Adrenal gland (tissue), 9 donors: ENCODE measurements at regions not wholly inside any gene's neighbourhood (a gene's known extent, or its start where the extent isn't known, plus 50 kb on each side); places are given as distances from the start of the nearest gene placed in this dataset.

Experiments used
- DNase-seq, 7 donors: peaks; one replicate each; pipeline ENCODE4 v3.0.0-alpha.2; 2019 to 2020
- H3K27ac ChIP-seq, 5 donors: fragments of 200-600 bp; sonication (generic) in 4 of 5; 1 replicate in 3 of 5; 2 replicates in 2 of 5; pipeline versions ENCODE4 v1.5.1 to v1.8.0; 2016 to 2020; ENCODE audit warnings: mild to moderate bottlenecking in 1 of 5
- H3K27me3 ChIP-seq: fragments of 200-600 bp; 2 replicates; pipeline ENCODE4 v1.8.0; 2021
- H3K36me3 ChIP-seq, 2 donors: fragments of 200-600 bp; replicated peaks in 1 of 2; 1 replicate in 1 of 2; 2 replicates in 1 of 2; pipeline versions ENCODE4 v1.5.1 to v1.8.0; 2018 to 2022
- H3K4me1 ChIP-seq, 2 donors: fragments of 200-600 bp; replicated peaks in 1 of 2; 1 replicate in 1 of 2; 2 replicates in 1 of 2; pipeline versions ENCODE4 v1.5.1 to v1.8.0; 2018 to 2021
- H3K4me3 ChIP-seq, 4 donors: fragments of 200-600 bp; sonication (generic) in 3 of 4; one replicate each; pipeline ENCODE4 v1.5.1; 2016 to 2018
- H3K9me3 ChIP-seq, 3 donors: fragments of 200-600 bp; sonication (generic) in 1 of 3; replicated peaks in 1 of 3; 1 replicate in 2 of 3; 2 replicates in 1 of 3; pipeline versions ENCODE4 v1.5.1 to v1.8.0; 2016 to 2021
- POLR2A ChIP-seq, 2 donors: fragments of 450-650 bp; IDR thresholded peaks; one replicate each; pipeline ENCODE4 v1.6.1; 2017; ENCODE audit warnings: antibody characterized with exemption in 2 of 2, mild to moderate bottlenecking in 2 of 2, moderate library complexity in 1 of 2
- WGBS, 4 donors: extraction: QIAGEN DNeasy Blood & Tissue Kit in 2 of 4; methylation state at CpG; one replicate each; pipeline versions ENCODE4 v1.1.5 to v1.1.7; 2013 to 2017; 5-methylcytosine and 5-hydroxymethylcytosine counted together
- intact Hi-C, 2 donors: fragments of 100-400 bp; cut with DNase I; formaldehyde crosslinking; loops; one replicate each; pipeline versions ENCODE4 v1.14.1 to v1.15.0; 2022 to 2023
- TF ChIP-seq, protein P1 (sequence below), 6 experiments: fragments of 450-650 bp in 4 of 6; fragments of 200-600 bp in 2 of 6; sonication (generic) in 1 of 6; IDR thresholded peaks; 1 replicate in 5 of 6; 2 replicates in 1 of 6; pipeline versions ENCODE4 v1.5.1 to v1.8.0; 2016 to 2021; ENCODE audit warnings: antibody characterized with exemption in 6 of 6, mild to moderate bottlenecking in 2 of 6, moderate library complexity in 1 of 6
- donor health status: healthy with polysubstance abuse.
- donor health status: Bipolar disorder and iron deficiency.
- donor health status: DM: yes; HTN: yes; CAD: no.
- donor health status: DM: no; HTN: no; CAD: no.
- donor health status: DM: no; HTN: no; CAD: no.

- no peak for DNase-seq
- H3K36me3 ChIP-seq, result no peaks in the 10 kb centered on the region
- H3K4me1 ChIP-seq, result no peaks in the 10 kb centered on the region
- H3K27me3 ChIP-seq, result no peaks in the 10 kb centered on the region
- TF ChIP-seq, protein P1, sequence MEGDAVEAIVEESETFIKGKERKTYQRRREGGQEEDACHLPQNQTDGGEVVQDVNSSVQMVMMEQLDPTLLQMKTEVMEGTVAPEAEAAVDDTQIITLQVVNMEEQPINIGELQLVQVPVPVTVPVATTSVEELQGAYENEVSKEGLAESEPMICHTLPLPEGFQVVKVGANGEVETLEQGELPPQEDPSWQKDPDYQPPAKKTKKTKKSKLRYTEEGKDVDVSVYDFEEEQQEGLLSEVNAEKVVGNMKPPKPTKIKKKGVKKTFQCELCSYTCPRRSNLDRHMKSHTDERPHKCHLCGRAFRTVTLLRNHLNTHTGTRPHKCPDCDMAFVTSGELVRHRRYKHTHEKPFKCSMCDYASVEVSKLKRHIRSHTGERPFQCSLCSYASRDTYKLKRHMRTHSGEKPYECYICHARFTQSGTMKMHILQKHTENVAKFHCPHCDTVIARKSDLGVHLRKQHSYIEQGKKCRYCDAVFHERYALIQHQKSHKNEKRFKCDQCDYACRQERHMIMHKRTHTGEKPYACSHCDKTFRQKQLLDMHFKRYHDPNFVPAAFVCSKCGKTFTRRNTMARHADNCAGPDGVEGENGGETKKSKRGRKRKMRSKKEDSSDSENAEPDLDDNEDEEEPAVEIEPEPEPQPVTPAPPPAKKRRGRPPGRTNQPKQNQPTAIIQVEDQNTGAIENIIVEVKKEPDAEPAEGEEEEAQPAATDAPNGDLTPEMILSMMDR (IDR thresholded peaks at IDR 0.05), result no peak
- TF ChIP-seq POLR2A (IDR thresholded peaks at IDR 0.05), result no peak
- 38 to 46% (median 42%) methylated on average over 3 of the region's 3 CpGs for whole genome bisulfite sequencing, 4 donors
- H3K27ac ChIP-seq, result no peak overlapping the region
- no peak overlapping the region for H3K4me3 ChIP-seq
- H3K9me3 ChIP-seq, result no peaks in the 10 kb centered on the region
- intact Hi-C loops, result no loop called here
These were observed 153.8 kb upstream of the NR3C1 start for GRCh38 chr5:143557061-143557818.

- Histone ChIP-seq H3K36me3 (no peaks in the 10 kb centered on the region), H3K27ac (no peak overlapping the region), H3K4me1 (no peaks in the 10 kb centered on the region), H3K9me3 (no peaks in the 10 kb centered on the region), H3K27me3 (no peaks in the 10 kb centered on the region), H3K4me3 (no peak overlapping the region)
- 62 to 70% (median 64%) methylated on average over 4 of the region's 4 CpGs for WGBS, 4 donors
- TF ChIP-seq, protein P1 (IDR thresholded peaks at IDR 0.05), result no peak
- TF ChIP-seq POLR2A (IDR thresholded peaks at IDR 0.05), result no peak
- DNase-seq, result no peak
- intact Hi-C loops, result no loop called here
These were observed 151.5 kb upstream of the NR3C1 start for GRCh38 chr5:143554918-143555477.

DNA sequence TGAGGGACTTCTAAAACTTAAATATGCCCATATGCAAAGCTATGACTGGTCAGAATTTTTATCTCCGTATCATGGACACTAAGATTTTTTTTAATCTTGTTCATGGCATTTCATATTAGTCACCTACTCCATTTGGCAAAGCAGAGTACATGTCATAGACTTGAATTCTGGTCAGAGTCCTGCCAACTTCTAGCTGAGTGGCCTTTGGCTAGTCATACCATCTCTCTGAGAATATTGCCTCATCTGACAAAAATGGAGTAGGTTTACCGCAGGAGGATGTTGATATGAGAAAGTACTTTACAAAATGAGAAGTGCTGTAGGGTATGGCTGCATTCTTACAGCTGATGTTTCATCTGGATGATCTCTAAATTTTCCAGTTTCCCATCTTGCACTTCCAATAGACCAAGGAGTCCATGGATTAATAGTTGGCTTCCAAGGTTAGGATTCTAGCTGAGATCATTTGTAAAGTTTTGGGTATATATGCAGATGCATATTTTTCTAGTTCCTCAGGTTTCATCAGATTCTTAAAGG lies 150.8 kb upstream of the NR3C1 start:
- Histone ChIP-seq H3K27me3 (no peaks in the 10 kb centered on the region), H3K36me3 (no peaks in the 10 kb centered on the region), H3K9me3 (no peaks in the 10 kb centered on the region), H3K4me1 (no peaks in the 10 kb centered on the region), H3K4me3 (no peak overlapping the region), H3K27ac (peak overlapping the region in 1 of 5 donors; percentile 12)
- DNase-seq, result peak in 5 of 7 donors; percentile 24 to 54 (median 34)
- 40 to 60% (median 46%) methylated on average over 2 of the region's 2 CpGs for WGBS, 4 donors
- no peak for TF ChIP-seq POLR2A (IDR thresholded peaks at IDR 0.05)
- TF ChIP-seq, protein P1 (IDR thresholded peaks at IDR 0.05), result no peak
- intact Hi-C loops, result no loop called here

- WGBS, 4 donors, result 71 to 92% (median 85%) methylated on average over 1 of the region's 1 CpG
- H3K27ac ChIP-seq, result no peak overlapping the region
- no peaks in the 10 kb centered on the region for H3K9me3 ChIP-seq
- no peaks in the 10 kb centered on the region for H3K27me3 ChIP-seq
- H3K36me3 ChIP-seq, result no peaks in the 10 kb centered on the region
- H3K4me3 ChIP-seq, result no peak overlapping the region
- no peaks in the 10 kb centered on the region for H3K4me1 ChIP-seq
- no peak for TF ChIP-seq POLR2A (IDR thresholded peaks at IDR 0.05)
- TF ChIP-seq, protein P1 (IDR thresholded peaks at IDR 0.05), result no peak
- no peak for DNase-seq
- intact Hi-C loops, result no loop called here
These were observed 149.2 kb upstream of the NR3C1 start for GRCh38 chr5:143552680-143553079.
